GOT3 (cell line): ENCODE measurements at regions not wholly inside any gene's neighbourhood (a gene's known extent, or its start where the extent isn't known, plus 50 kb on each side); places are given as distances from the start of the nearest gene placed in this dataset.

Source experiments
- DNase-seq: peaks from one replicate; lab custom pipeline; 2025; ENCODE audit warnings: mixed read lengths; lab: John Stamatoyannopoulos, UW

GRCh38 chr18:55849391-55849790 is 261.4 kb upstream of the TCF4 start:
- no peak for DNase-seq

- DNase-seq: no peak
Observed at GRCh38 chr18:55847960-55848359, 260.0 kb upstream of the TCF4 start.

- DNase-seq: no peak
Observed at GRCh38 chr18:55845221-55845620, 257.2 kb upstream of the TCF4 start.

GRCh38 chr18:55844382-55844781 is 256.4 kb upstream of the TCF4 start:
- DNase-seq: no peak

GRCh38 chr18:55841314-55841713 is 253.3 kb upstream of the TCF4 start:
- no peak for DNase-seq

- no peak for DNase-seq
Observed at GRCh38 chr18:55840601-55841170, 252.7 kb upstream of the TCF4 start.

- DNase-seq: no peak
Observed at GRCh38 chr18:55839343-55839742, 251.4 kb upstream of the TCF4 start.

- no peak for DNase-seq
Observed at GRCh38 chr18:55838841-55839240, 250.8 kb upstream of the TCF4 start.

GRCh38 chr18:55838319-55838718 is 250.3 kb upstream of the TCF4 start:
- DNase-seq: no peak

- DNase-seq: no peak
Observed at GRCh38 chr18:55833543-55833942, 245.6 kb upstream of the TCF4 start.

- no peak for DNase-seq
Observed at GRCh38 chr18:55830544-55830943, 242.6 kb upstream of the TCF4 start.

- DNase-seq: no peak
Observed at GRCh38 chr18:55821219-55821618, 233.2 kb upstream of the TCF4 start.

- no peak for DNase-seq
Observed at GRCh38 chr18:55819448-55819847, 231.5 kb upstream of the TCF4 start.

- no peak for DNase-seq
Observed at GRCh38 chr18:55818284-55818683, 230.3 kb upstream of the TCF4 start.

GRCh38 chr18:55811925-55812324 is 223.9 kb upstream of the TCF4 start:
- no peak for DNase-seq

GRCh38 chr18:55805666-55806065 is 217.7 kb upstream of the TCF4 start:
- DNase-seq: no peak

GRCh38 chr18:55795101-55795669 is 207.2 kb upstream of the TCF4 start:
- DNase-seq: no peak

GRCh38 chr18:55794288-55795052 is 206.5 kb upstream of the TCF4 start:
- no peak for DNase-seq

- no peak for DNase-seq
Observed at GRCh38 chr18:55790296-55790695, 202.3 kb upstream of the TCF4 start.

- DNase-seq: no peak
Observed at GRCh38 chr18:55787536-55788073, 199.6 kb upstream of the TCF4 start.

- DNase-seq: no peak
Observed at GRCh38 chr18:55786651-55787272, 198.8 kb upstream of the TCF4 start.

GRCh38 chr18:55783921-55784320 is 195.9 kb upstream of the TCF4 start:
- DNase-seq: no peak

GRCh38 chr18:55781481-55781957 is 193.5 kb upstream of the TCF4 start:
- no peak for DNase-seq
